Endothelial cell of umbilical vein (primary cell): ENCODE measurements at regions not wholly inside any gene's neighbourhood (a gene's known extent, or its start where the extent isn't known, plus 50 kb on each side); places are given as distances from the start of the nearest gene placed in this dataset.

ENCODE experiments used
- BruUV-seq: library from RNA; stranded (reverse); fragments of 400-500 nt; replicated peaks from 2 replicates; lab custom pipeline; 2021; lab: Mats Ljungman, UMichigan
- CTCF ChIA-PET: fragments of 300-600, 350-600 bp; sonication (Branson Sonifier 250); formaldehyde crosslinking; loops from one replicate; lab custom pipeline; 2021; ENCODE audit warnings: antibody characterized with exemption, inconsistent platforms; lab: Charles Lee
- POLR2A ChIA-PET: fragments of 300-600, 350-600 bp; sonication (Branson Sonifier 250); formaldehyde crosslinking; loops from one replicate; lab custom pipeline; 2021; ENCODE audit warnings: antibody characterized with exemption, inconsistent platforms; lab: Charles Lee
- DNase-seq: peaks from one replicate; pipeline ENCODE4 v3.0.0-alpha.2; 2011; ENCODE audit warnings: low read depth, low spot score
- FAIRE-seq: peaks from 2 replicates; lab custom pipeline; 2011; peaks lifted over from hg19 to GRCh38; lab: Jason Lieb, UNC
- H2AFZ ChIP-seq: 2 replicates; pipeline ENCODE4 v1.6.0; 2012; ENCODE audit warnings: low read depth, low read length, control low read depth, inconsistent platforms
- H3K27ac ChIP-seq: 2 replicates; pipeline ENCODE4 v1.5.1; 2011; ENCODE audit warnings: low read depth, mild to moderate bottlenecking, control low read depth, low read length, moderate library complexity; ENCODE audit not compliant: insufficient read depth
- H3K27me3 ChIP-seq, 2 experiments: 2 replicates each; pipeline versions ENCODE4 v1.6.0 to v1.6.1; 2011; ENCODE audit warnings: low read length in 2 of 2, mixed read lengths in 1 of 2; ENCODE audit not compliant: control insufficient read depth in 2 of 2, insufficient read depth in 2 of 2
- H3K36me3 ChIP-seq, 2 experiments: 2 replicates in 1 of 2; 3 replicates in 1 of 2; pipeline ENCODE4 v1.5.1; 2011; ENCODE audit warnings: low read length in 2 of 2, mild to moderate bottlenecking in 1 of 2, moderate library complexity in 1 of 2; ENCODE audit not compliant: control insufficient read depth in 2 of 2, insufficient read depth in 2 of 2; ENCODE audit errors: extremely low read depth in 1 of 2
- H3K4me1 ChIP-seq: 3 replicates; pipeline ENCODE4 v1.5.1; 2011; ENCODE audit warnings: mild to moderate bottlenecking, low read length; ENCODE audit not compliant: control insufficient read depth, insufficient read depth; ENCODE audit errors: extremely low read depth
- H3K4me2 ChIP-seq: 2 replicates; pipeline ENCODE4 v1.6.1; 2011; ENCODE audit warnings: low read length, control low read depth, mixed read lengths; ENCODE audit not compliant: insufficient read depth
- H3K4me3 ChIP-seq, 3 experiments: fragments of 200-600 bp in 1 of 3; sonication (generic), shearing (Covaris generic) in 1 of 3; replicated peaks in 1 of 3; 2 replicates each; pipeline ENCODE4 v1.5.1; 2011 to 2016; ENCODE audit warnings: control low read depth in 3 of 3, low read length in 3 of 3, mild to moderate bottlenecking in 2 of 3, inconsistent platforms in 1 of 3, low read depth in 1 of 3, moderate library complexity in 1 of 3; ENCODE audit not compliant: insufficient read depth in 1 of 3
- H3K79me2 ChIP-seq: 2 replicates; pipeline ENCODE4 v1.6.0; 2012; ENCODE audit warnings: low read length, inconsistent platforms; ENCODE audit not compliant: control insufficient read depth, insufficient read depth
- H3K9ac ChIP-seq: replicated peaks from 2 replicates; pipeline ENCODE3; 2011; ENCODE audit warnings: low read length, control low read depth; ENCODE audit not compliant: insufficient read depth; ENCODE audit errors: extremely low read depth
- H3K9me1 ChIP-seq: replicated peaks from 3 replicates; pipeline ENCODE4 v1.6.0; 2011; ENCODE audit warnings: mild to moderate bottlenecking, low read length; ENCODE audit not compliant: control insufficient read depth, insufficient read depth; ENCODE audit errors: extremely low read depth
- H3K9me3 ChIP-seq: replicated peaks from 2 replicates; pipeline ENCODE4 v1.5.1; 2012; ENCODE audit warnings: low read length, inconsistent platforms; ENCODE audit not compliant: control insufficient read depth, insufficient read depth
- H4K20me1 ChIP-seq: replicated peaks from 2 replicates; pipeline ENCODE3; 2011; ENCODE audit warnings: mild to moderate bottlenecking, low read length; ENCODE audit not compliant: control insufficient read depth, insufficient read depth; ENCODE audit errors: extremely low read depth
- CTCF ChIP-seq, 2 donors: IDR thresholded peaks; 1 replicate in 1 of 2; 2 replicates in 1 of 2; pipeline ENCODE4 v1.5.1; 2011; ENCODE audit warnings: low read length in 2 of 2, mild to moderate bottlenecking in 2 of 2, moderate library complexity in 2 of 2, control low read depth in 1 of 2, inconsistent platforms in 1 of 2, low read depth in 1 of 2; ENCODE audit not compliant: insufficient read depth in 1 of 2; ENCODE audit errors: extremely low read depth in 1 of 2
- EZH2 ChIP-seq: IDR thresholded peaks from 2 replicates; pipeline ENCODE4 v1.6.1; 2012; ENCODE audit warnings: borderline replicate concordance, low read depth, mild to moderate bottlenecking, moderate library complexity, low read length, inconsistent platforms; ENCODE audit not compliant: severe bottlenecking
- FOS ChIP-seq: IDR thresholded peaks from 2 replicates; pipeline ENCODE4 v1.6.1; 2011; ENCODE audit warnings: mild to moderate bottlenecking, low read length, moderate library complexity, borderline replicate concordance; ENCODE audit not compliant: insufficient read depth
- GATA2 ChIP-seq: IDR thresholded peaks from 2 replicates; pipeline ENCODE4 v1.7.0; 2011; ENCODE audit warnings: low read depth, mild to moderate bottlenecking, moderate library complexity, mixed read lengths, low read length; ENCODE audit not compliant: insufficient read length, insufficient read depth
- JUN ChIP-seq: IDR thresholded peaks from 2 replicates; pipeline ENCODE4 v1.6.1; 2011; ENCODE audit warnings: borderline replicate concordance, low read depth; ENCODE audit not compliant: insufficient read length, insufficient read depth
- MAX ChIP-seq: IDR thresholded peaks from 2 replicates; pipeline ENCODE4 v1.6.1; 2011; ENCODE audit not compliant: insufficient read depth, insufficient read length
- MYC ChIP-seq: IDR thresholded peaks from one replicate; pipeline ENCODE4 v1.6.1; 2011; ENCODE audit warnings: mild to moderate bottlenecking, low read depth, low read length
- POLR2A ChIP-seq: IDR thresholded peaks from 2 replicates; pipeline ENCODE4 v1.6.1; 2012; ENCODE audit warnings: low read depth, mild to moderate bottlenecking, control low read depth, low read length
- POLR2AphosphoS5 ChIP-seq: IDR thresholded peaks from 2 replicates; pipeline ENCODE4 v1.6.1; 2012; ENCODE audit warnings: low read depth, mild to moderate bottlenecking, control low read depth, low read length, moderate library complexity; ENCODE audit not compliant: insufficient read depth
- dilution Hi-C: fragments of 300-500 bp; cut with MboI; formaldehyde crosslinking; loops from one replicate; pipeline ENCODE4 v1.15.0; 2019; ENCODE audit warnings: low sequenced_read_pairs; ENCODE audit not compliant: extremely low pct_ligation_motif_present
- intact Hi-C: fragments of 100-400 bp; cut with micrococcal nuclease; formaldehyde crosslinking; loops from one replicate; pipeline ENCODE4 v1.10.0; 2022

- no peak overlapping the region for H3K4me2 ChIP-seq
- POLR2A ChIA-PET, result no interaction called here
These were observed 84.1 kb downstream of the TNFSF11 start for GRCh38 chr13:42658019-42658418.

GRCh38 chr13:42660333-42660965, 86.5 kb downstream of the TNFSF11 start:
- dilution Hi-C loops (no loop called here), intact Hi-C loops (loop anchor here (5.0 kb wide), 1 partner anchor 1142 kb away; no protein-coding TSS in a partner anchor)
- Histone ChIP-seq H3K36me3 (no peaks in the 10 kb centered on the region), H3K4me3 (no peak overlapping the region), H3K27me3 (peaks cover 6 to 11% of the 10 kb centered on the region in 2 experiments), H3K4me1 (no peaks in the 10 kb centered on the region), H2AFZ (no peak overlapping the region), H3K79me2 (no peaks in the 10 kb centered on the region), H3K9me3 (no peaks in the 10 kb centered on the region), H3K9ac (no peak overlapping the region), H4K20me1 (no peaks in the 10 kb centered on the region), H3K9me1 (no peaks in the 10 kb centered on the region), H3K27ac (no peak overlapping the region), H3K4me2 (no peak overlapping the region)
- POLR2A ChIA-PET, result no interaction called here
- DNase-seq (no peak), FAIRE-seq (no peak)
- no peak for TF ChIP-seq GATA2
- no peak for TF ChIP-seq CTCF (IDR thresholded peaks at IDR 0.05; ENCODE audit: extremely low read depth in 1 of 2, insufficient read depth in 1 of 2, low read depth in 1 of 2, low read length in 2 of 2)
- TF ChIP-seq FOS, result no peak
- no peak for TF ChIP-seq JUN
- TF ChIP-seq POLR2AphosphoS5, result no peak
- TF ChIP-seq MAX, result no peak
- TF ChIP-seq EZH2, result no peak
- TF ChIP-seq MYC, result no peak
- no peak for TF ChIP-seq POLR2A
- CTCF ChIA-PET, result interaction anchor here (0.8 kb wide), 1 partner anchor 9 kb away, joined by 3 read pairs; no protein-coding TSS in a partner anchor
- BruUV-seq, result no TSS peak

More at GRCh38 chr13:42658019-42658418, 84.1 kb downstream of the TNFSF11 start:
- Histone ChIP-seq H3K4me1 (no peaks in the 10 kb centered on the region), H4K20me1 (no peaks in the 10 kb centered on the region), H3K27ac (no peak overlapping the region), H3K79me2 (no peaks in the 10 kb centered on the region), H3K9me1 (no peaks in the 10 kb centered on the region), H3K9me3 (no peaks in the 10 kb centered on the region), H3K36me3 (no peaks in the 10 kb centered on the region), H3K4me3 (no peak overlapping the region), H3K27me3 (peaks cover 8 to 16% of the 10 kb centered on the region in 2 experiments), H2AFZ (no peak overlapping the region), H3K9ac (no peak overlapping the region)
- TF ChIP-seq POLR2AphosphoS5, result no peak
- dilution Hi-C loops (no loop called here), intact Hi-C loops (no loop called here)
- no peak for DNase-seq
- no peak for FAIRE-seq
- no TSS peak for BruUV-seq
- CTCF ChIA-PET, result no interaction called here
